LoVo (cell line): ENCODE measurements at regions not wholly inside any gene's neighbourhood (a gene's known extent, or its start where the extent isn't known, plus 50 kb on each side); places are given as distances from the start of the nearest gene placed in this dataset.
"Not testable (repeated sequence)": the region's sequence is repeated elsewhere in the genome, so short reads cannot be mapped to it uniquely, and the experiment has no call there.

Experiments
- DNase-seq: peaks from one replicate; pipeline ENCODE4 v3.0.0-alpha.2; 2016; ENCODE audit warnings: low spot score

DNA sequence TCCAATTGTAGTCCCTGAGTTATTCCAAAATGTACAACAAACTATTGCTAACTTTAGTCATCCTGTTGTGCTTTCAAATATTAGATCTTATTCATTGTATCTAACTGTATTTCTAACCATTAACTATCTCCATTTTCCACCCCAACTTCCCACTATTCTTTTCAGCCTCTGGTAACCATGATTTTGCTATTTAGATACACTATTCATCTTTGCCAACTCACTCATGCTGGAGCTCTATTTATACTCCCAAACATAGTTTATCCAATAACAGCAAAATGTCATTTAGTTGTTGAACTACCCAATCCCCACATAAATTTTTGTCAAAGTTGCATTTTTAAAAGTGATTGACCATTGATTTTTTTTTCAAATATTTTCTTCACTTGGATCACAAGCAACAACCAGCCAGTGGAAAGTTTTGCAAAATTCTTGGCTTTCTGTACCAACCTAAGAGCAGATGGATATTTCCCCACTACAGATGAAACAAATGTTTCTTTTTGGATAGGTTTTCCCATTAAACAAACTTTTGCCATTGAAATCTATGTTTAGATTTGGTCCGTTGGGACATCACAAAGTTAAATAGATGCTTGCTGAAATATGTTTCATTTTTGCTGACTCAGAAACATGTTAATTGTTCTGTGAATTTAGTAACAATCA is 866.0 kb downstream of the LTN1 start:
- no peak for DNase-seq

DNA sequence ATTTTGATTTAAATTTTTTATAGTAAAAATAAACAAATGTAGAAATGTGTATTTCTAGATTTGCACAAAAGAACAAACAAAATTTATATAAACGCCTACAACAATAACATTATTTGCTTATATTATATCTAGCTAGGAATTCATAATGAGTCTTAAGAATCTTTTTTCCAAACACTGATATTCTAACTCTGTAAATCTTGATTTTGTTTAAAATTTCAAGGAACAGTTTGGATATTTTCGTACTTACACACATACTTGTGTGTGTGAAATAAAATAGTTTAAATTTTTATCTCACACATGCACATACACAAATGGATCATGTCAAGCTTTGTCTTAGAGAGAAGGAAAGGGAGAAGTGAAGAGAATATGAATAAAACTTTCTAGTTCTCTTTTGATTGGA is 868.1 kb downstream of the LTN1 start:
- no peak for DNase-seq

DNA sequence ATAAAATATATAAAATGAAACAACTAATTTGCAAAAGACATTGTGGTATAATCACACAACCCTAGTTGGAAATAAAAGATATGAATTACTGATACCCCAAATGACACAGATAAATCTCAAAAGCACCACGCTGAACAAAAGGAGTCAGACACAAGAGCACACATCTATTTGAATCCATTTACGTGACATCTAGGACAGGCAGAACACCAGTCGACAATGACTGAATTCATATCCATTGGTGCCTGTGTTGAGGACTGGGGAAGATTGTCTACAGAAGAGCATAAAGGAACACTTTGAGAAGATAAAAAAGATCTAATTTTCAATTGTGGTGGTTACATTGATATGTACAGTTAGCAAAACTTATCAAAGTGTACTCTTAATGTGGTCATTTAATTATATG is 874.1 kb downstream of the LTN1 start:
- DNase-seq, result no peak

DNA sequence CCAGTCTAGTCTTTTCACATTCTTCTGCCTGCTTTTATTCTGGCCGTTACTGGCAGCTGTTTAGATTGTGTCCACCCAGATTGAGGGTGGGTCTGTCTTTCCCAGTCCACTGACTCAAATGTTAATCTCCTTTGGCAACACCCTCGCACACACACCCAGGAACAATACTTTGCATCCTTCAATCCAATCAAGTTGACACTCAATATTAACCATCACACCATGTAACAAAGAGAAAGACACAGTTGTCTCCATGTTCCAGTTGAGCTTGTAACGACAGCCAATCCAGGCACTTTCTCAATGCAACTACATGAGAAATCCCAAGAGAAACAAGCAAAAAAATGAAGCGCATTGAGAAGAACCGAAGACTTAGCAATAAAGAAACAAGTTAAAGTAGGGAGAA is 877.7 kb downstream of the LTN1 start:
- not testable (repeated sequence) for DNase-seq

DNA sequence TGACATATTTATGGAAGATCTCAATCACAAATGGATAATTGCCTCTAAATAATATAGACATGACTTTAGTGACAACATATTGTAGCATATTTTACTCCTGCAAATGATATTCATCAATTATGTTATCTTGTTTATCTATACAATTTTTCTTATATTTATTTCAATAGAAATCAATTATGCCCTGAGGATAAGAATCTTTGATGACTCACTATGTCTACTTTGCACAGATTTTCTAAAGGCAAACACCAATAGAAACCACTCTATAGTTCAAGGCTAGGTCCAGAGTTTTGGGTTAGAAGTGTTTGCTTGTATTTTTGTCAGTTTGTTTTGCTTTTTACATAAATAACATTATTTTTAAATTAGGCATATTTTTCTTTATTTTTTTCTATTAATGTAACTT is 879.0 kb downstream of the LTN1 start:
- no peak for DNase-seq

DNA sequence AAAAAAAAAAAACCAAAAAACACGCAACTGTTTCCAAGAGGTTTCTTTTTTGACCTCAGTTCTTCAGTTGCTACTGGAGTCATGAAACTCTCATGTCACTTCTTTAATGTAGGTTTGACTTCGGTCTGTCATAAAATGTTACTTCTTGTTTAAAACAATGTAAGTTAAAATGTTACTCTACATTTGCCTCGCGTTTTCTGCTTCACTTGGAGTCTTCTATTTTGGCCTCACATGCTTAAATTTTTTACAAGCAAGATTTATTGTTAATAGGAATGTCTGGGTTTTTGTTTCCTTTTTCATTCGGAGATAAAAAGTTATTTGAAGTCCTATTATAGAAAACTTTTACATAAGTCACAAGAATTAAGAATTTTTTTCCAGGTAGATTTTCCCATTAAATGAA is 880.2 kb downstream of the LTN1 start:
- no peak for DNase-seq

DNA sequence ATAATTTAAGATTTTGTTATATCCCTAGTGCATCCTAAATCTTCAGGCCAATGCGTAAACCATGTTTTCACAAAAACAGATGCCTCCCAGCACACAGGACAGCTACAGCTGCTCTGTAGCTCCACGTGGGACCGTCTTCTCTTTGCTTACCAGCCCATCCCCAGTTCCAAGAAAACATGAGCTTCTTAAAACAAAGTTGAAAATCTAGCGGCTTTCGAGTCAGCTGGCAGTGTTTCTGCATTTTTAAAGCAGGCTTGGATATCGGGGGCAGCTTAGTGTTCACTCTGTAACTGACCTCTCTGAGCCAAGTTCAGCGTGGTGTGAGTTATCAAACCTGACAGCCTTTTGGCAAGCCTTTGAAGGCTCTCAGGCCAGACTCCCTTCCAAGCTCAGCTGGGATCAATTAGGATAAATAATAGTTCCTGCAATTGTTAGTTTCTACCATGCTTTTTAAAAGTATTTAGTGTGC is 881.5 kb downstream of the LTN1 start:
- DNase-seq, result no peak

DNA sequence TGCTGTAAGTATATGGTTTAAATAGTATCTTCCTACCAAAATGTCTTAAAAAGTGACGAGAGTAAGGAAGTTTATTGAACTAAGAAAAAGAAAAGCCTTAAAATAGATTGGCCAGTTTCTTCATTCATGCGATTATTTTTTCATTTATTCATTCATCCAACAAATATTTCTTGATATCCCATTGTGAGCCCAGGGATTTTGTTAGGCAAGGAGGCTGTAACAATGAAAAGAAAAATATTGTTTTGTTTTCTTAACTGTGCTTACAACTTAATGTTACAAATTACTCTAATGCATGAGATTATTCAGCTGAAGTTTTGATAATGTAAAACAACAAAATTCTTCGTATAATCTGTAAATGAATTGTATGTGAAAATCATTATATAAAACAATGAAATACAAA is 882.0 kb downstream of the LTN1 start:
- DNase-seq, result no peak

DNA sequence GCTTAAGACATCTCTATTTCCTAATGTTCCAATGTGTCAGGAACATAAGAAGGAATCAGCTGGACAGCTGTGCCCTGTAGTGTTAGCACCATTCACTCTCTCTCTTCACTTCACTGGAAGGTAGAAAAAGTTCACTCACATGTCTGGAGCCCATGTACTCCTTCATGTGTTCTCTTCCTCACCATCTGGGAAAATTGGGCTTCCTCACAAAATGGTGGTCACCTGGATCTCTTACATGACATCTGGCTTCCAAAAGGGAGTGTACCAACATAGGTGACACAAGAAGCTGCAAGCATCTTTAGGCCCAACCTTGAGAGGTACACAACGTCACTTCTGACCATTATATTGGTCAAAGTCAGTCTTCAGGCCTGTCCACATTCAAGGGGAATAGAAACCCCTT is 882.6 kb downstream of the LTN1 start:
- DNase-seq, result no peak

DNA sequence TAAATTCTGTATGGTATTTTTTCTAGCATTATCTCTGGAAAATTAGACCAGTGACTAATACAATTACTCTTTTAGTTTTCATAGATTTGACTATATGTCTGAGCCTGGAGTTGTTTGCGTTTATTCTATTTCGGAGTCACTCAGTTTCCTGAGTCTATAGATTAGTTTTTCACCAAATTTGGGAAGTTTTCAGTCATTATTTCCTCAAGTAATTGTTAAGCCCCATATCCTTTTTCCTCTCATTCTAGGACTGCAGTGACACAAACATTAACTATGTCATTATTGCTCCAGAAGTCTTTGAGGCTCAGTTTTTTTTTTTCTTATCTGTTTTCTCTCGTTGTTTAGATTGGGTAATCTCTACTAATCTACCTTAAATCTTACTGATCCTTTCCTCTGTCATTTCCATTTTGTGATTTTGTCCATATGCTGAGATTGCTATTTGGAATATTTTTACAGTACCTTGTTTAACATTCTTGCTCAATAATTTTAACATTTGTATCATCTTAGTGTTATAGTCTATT is 886.2 kb downstream of the LTN1 start:
- DNase-seq, result no peak

DNA sequence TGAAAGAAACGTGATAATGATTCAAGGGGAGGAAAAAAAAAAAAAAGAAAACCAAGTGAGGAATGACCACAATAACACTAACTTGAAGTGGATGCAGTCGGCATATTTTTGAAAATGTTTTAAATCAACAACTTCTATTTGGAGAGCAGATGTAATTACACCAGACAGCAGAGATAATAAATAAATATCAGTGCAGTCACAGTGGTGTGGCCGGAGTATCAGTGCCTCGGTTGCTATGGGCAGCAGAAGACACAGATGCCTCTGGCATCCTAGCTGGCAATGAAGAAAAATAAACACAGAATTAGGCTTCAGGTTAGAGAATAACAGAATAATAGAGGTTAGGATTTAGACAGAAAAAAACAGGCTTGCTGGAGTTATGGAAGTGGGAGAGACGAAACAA is 888.3 kb downstream of the LTN1 start:
- no peak for DNase-seq

DNA sequence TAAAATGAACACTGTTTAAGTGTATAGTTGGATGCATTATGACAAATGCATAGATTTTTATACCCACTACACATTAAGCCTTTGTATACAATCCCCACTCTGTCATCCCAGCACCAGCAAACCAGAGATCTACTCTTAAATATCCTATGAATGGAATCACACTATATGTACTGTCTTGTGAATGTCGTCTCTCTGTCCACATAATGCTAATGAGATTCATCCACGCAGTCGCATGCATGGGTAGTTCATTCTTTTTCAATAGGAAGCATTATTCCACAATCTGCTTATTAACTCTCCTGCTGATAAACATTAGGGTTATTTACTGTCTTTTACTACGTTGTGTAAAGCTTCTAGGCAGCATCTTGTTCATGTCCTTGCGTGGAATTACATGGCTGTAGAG is 892.3 kb downstream of the LTN1 start:
- no peak for DNase-seq

DNA sequence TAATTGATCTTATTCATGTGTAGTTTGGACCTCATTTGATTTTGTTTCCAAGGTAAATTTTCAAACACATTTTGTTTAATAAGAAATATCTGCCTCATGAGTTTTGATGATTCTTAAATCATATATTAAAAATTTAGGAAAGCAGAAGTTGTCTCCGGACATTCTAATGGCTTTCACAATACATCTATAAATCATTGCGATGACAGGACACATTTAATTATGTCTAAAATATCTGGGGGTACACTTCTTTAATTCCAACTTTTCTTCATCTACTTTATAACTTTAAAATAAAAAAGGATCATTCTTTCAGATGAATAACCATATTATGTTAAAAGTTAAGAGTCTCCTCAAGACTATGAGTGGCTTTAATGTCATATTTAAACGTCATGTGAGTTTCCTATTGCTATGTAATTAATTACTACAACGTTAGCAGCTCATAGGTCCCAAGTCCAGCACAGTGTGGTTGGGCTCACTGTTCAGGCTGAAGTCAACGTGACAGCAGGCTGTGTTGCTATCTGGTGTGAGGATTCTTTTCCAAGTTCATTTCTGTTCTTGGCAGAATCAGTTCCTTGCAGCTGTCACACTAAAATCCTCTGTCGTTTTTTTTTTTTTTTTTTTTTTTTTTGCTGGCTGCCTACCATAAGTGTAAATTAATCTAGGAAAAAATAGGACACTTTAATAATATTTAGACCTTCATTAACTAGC is 893.5 kb downstream of the LTN1 start:
- no peak for DNase-seq

DNA sequence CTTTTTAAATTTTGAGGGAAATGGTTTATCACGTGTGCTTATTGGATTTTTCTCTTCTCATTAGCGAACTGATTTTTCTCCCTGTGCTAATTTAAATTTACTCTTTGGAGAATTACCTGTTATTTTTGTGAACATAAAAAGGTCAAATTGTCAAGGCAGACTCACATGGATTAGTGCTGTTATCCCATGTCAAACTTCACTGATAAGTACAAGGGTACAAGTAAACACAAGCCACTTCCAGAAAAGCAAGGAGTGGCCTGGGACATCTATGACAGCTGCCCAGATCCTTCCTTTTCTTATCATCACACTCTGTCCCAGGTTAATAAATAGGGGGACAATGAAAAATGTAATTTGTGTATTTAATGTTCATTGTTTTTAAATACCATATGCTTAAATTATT is 901.2 kb downstream of the LTN1 start:
- no peak for DNase-seq

DNA sequence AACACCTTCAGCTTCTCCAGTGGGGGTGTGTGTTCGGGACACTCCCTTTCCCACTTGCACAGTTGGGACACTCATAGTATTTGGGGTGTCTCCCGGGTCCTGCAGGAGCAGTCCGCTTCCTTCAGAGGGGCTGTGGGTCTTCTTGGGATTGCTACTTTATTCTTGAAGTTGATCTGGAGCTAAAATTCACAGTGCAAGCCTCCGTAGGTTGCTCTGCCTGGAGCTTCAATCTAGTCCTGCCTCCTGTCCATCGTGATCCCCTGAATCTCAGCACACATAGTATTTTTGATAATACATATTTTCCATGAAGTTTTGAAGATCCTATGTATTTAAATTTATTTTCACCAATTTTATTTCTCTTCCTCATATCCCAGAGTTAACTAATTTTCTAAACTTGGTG is 902.1 kb downstream of the LTN1 start:
- DNase-seq, result no peak

DNA sequence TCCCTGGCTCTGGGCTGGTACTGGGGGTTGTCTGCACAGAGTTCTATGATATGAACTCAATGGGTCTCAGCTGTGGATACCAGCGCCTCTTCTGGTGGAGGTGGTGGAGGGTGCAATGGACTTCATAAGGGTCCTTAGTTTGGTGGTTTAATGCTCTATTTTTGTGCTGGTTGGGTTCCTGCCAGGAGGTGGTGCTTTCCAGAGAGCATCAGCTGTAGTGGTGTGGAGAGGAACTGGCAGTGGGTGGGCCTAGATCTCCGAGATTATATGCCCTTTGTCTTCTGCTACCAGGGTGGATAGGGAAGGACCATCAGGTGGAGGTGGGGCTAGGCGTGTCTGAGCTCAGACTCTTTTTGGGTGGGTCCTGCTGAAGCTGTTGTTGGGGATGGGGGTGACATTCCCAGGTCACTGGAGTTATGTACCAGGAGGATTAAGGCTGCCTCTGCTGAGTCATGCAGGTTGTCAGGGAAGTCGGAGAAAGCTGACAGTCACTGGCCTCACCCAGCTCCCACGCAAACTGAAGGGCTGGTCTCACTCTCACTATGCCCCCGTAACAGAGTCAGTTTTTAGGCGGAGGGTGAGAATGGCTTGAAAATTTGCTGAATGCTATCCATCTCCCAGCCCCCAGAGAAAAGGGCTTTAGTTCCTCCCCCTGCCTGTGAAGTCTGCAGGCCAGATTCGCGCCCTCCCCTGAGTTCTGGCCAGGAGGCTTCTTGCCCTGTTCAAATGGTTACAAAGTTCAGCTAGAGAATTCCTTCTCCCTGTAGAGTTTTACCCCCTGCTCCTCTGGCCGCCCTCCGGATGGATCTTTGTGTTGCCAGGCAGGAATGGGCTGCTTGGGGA is 902.9 kb downstream of the LTN1 start:
- DNase-seq, result no peak

DNA sequence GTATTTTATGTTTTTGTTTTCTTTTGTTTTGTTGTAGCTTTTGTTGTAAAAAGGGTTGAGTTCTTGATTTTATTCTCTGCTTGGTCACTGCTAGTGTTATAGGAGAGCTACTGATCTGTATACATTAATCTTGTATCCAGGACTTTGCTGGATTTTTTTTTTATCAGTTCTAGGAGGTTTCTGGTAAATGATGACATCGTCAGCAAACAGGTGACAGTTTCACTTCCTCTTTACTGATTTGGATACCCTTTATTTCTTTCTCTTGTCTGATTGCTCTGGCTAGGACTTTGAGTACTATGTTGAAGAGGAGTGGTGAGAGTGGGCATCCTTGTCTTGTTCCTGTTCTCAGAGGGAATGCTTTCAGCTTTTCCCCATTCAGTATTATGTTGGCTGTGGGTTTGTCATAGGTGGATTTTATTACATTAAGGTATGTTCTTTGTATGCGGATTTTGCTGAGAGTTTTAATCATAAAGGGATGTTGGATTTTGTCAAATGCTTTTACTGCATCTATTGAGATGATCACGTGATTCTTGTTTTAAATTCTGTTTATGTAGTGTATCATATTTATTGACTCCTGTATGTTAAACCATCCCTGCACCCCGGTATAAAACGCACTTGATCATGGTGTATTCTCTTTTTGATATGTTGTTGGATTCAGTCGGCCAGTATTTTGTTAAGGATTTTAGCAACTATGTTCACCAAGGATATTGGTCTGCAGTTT is 905.7 kb downstream of the LTN1 start:
- no peak for DNase-seq

DNA sequence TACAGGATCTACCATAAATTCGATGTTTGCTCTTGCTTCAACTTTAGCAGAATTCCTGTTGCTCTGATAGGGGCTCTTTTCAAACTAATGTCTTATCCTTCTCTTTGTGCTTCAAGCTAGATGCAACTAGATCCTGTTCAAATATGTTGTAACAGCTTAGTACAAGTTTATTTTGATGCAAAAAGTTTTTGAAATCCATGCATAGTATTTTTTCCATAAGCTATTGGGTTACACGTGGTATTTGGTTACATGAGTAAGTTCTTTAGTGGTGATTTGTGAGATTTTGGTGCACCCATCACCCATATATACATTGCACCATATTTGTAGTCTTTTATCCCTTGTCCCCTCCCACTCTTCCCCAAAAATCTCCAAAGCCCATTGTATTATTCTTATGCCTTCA is 907.7 kb downstream of the LTN1 start:
- DNase-seq, result no peak

DNA sequence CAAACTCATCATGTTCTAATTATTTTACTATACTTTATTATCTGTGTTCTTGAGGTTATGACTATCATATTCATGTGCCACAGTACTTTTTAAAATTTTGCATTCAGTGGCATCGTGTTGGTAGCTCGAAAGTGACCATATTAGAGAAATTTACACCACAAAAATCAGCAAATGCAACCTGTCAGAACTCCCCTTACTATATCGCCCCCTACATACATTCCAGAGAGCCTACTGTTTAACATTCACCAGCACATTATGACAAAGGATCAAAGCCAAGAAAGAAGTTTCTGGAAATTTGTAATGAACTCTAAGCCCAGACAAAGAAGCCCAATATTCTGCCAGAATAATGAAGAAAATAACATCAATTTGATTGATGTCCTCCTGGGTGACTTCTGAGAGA is 909.3 kb downstream of the LTN1 start:
- no peak for DNase-seq

DNA sequence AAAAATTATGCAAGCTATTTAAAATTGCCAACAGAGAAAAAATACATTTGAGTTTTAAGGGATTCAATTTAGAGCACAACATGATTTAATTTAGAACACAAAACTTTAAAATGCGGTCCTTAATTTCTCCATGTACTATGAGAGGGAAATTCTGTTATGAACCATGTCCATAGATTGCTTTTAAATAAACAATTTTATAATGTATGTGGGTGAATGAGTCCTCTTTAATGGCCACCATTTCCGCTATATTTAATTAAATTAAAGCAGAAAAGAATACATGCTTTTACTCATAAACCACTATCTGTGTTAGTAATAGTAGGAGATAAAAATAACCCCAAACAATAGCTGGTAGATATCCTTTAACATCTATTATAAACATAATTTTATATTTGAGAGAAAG is 914.6 kb downstream of the LTN1 start:
- no peak for DNase-seq

DNA sequence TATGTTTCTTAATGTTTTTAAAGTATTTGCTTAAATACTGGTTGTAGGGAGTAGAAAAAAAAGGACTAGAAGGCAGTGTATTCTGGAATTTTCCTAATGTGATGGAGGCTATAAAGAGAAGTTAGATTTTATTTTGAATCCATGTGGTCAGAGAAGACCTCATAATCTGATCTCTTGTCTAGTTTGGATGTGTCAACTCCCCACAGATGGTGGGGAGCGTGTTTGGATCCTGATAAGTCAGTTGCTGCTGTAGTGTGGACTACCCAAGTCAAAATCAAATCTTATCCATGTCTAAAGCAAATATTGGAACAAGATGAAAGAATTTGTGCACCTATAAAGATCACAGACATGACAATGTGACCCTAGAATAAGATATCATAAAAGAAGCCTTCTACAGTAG is 918.0 kb downstream of the LTN1 start:
- no peak for DNase-seq

DNA sequence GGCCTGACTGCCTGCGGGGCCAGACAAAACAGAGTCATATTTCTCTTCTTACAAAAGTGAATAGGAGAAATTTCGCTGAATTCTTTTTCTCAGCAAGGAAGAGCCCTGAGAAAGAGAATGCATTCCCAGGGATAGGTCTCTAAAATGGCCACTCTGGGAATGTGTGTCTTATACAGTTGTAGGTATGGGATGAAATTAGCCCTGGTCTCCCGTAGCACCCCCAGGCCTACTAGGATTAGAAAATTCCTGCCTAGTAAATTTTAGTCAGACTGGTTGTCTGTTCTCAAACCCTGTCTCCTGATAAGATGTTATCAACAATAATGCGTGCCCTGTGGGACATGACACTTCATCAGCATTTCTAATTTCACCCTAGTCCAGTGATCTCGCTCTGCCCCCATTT is 920.1 kb downstream of the LTN1 start:
- no peak for DNase-seq
